ENCODE measurements at regions not wholly inside any gene's neighbourhood (a gene's known extent, or its start where the extent isn't known, plus 50 kb on each side); places are given as distances from the start of the nearest gene placed in this dataset.
"Not testable (repeated sequence)": the region's sequence is repeated elsewhere in the genome, so short reads cannot be mapped to it uniquely, and the experiment has no call there.

DNA sequence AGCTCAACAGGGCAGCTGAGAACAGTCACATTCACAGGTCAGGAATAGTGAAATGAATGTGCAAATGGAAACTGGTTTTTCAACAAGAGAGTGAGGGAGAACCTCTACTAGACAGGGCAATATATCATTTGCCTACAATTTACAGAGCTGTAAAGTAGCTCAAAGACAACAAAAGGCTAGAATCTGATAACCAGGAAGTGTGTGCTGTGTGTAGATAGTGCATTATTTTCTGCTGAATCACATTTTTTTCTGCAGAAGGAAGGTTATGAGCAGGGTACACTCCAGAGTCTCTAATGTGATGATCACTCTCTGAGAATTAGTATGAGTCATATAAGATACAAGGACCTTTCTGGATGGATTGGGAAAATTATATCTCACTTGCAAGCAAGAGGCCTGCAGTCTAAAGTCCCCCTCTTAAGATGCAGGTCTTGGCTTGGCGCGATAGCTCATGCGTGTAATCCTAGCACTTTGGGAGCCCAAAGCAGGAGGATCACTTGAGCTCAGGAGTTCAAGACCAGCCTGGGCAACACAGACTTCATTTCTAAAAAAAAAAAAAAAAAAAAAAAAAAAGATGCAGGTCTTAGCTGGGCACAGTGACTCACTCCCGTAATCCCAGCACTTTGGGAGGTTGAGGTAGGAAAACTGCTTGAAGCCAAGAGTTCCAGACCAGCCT is 59.9 kb upstream of the COBL start:
- DNase-seq = no peak
- Mint-ChIP-seq H3K27me3 (ENCODE audit: unreplicated experiment) (peaks cover 1% of the 10 kb centered on the region), H3K36me3 (ENCODE audit: unreplicated experiment) (no peaks in the 10 kb centered on the region), H3K27ac (ENCODE audit: unreplicated experiment) (no peak overlapping the region), H3K9me3 (ENCODE audit: unreplicated experiment) (peaks cover 2% of the 10 kb centered on the region), H3K4me1 (ENCODE audit: low read depth, unreplicated experiment) (no peaks in the 10 kb centered on the region), H3K4me3 (ENCODE audit: unreplicated experiment) (no peak overlapping the region)
- TF ChIP-seq, protein P1, sequence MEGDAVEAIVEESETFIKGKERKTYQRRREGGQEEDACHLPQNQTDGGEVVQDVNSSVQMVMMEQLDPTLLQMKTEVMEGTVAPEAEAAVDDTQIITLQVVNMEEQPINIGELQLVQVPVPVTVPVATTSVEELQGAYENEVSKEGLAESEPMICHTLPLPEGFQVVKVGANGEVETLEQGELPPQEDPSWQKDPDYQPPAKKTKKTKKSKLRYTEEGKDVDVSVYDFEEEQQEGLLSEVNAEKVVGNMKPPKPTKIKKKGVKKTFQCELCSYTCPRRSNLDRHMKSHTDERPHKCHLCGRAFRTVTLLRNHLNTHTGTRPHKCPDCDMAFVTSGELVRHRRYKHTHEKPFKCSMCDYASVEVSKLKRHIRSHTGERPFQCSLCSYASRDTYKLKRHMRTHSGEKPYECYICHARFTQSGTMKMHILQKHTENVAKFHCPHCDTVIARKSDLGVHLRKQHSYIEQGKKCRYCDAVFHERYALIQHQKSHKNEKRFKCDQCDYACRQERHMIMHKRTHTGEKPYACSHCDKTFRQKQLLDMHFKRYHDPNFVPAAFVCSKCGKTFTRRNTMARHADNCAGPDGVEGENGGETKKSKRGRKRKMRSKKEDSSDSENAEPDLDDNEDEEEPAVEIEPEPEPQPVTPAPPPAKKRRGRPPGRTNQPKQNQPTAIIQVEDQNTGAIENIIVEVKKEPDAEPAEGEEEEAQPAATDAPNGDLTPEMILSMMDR (IDR thresholded peaks at IDR 0.05; ENCODE audit: partially characterized antibody, unreplicated experiment) = no peak

DNA sequence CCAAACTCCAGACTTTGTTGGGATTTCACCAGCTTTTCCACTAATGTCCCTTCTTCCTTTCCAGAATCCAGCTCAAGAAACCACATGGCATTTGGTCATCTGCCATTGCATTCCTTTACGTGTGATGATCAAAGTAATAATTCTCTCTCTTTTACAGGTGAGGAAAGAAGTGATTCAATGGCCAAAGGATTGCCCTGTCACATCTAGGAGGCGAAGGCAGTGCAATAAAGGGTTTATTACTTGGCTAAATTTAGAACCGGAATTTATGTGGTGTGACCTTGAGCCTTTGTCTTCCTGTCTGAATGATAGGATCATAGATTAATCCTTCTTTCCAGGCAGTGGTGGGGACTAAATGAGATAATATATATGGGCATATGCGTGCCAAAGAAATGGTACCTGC is 58.3 kb upstream of the COBL start:
- TF ChIP-seq, protein P1 (IDR thresholded peaks at IDR 0.05; ENCODE audit: partially characterized antibody, unreplicated experiment) = no peak
- Mint-ChIP-seq H3K27ac (ENCODE audit: unreplicated experiment) (no peak overlapping the region), H3K36me3 (ENCODE audit: unreplicated experiment) (no peaks in the 10 kb centered on the region), H3K4me1 (ENCODE audit: low read depth, unreplicated experiment) (no peaks in the 10 kb centered on the region), H3K9me3 (ENCODE audit: unreplicated experiment) (peaks cover 2% of the 10 kb centered on the region), H3K27me3 (ENCODE audit: unreplicated experiment) (peaks cover 1% of the 10 kb centered on the region), H3K4me3 (ENCODE audit: unreplicated experiment) (no peak overlapping the region)
- no peak for DNase-seq

DNA sequence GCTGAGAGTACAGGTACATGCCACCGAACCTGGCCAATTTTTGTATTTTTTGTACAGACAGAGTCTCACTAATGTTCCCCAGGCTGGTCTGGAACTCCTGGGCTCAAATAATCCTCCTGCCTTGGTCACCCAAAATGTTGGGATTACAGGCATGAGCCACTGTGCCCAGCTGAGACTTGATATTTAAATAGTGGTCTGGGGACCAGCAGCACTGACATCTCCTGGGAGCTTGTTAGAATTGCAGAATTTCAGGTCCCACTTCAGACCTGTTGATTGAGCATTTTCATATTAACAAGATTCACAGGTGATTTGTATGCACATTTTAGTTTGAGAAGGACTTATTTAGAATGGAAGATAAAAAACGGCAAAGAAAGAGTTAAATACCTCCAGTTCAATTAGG is 57.0 kb upstream of the COBL start:
- not testable (repeated sequence) for H3K9me3 Mint-ChIP-seq (ENCODE audit: unreplicated experiment); H3K27me3 Mint-ChIP-seq (ENCODE audit: unreplicated experiment); DNase-seq; H3K36me3 Mint-ChIP-seq (ENCODE audit: unreplicated experiment); H3K4me1 Mint-ChIP-seq (ENCODE audit: low read depth, unreplicated experiment); H3K27ac Mint-ChIP-seq (ENCODE audit: unreplicated experiment); H3K4me3 Mint-ChIP-seq (ENCODE audit: unreplicated experiment)

DNA sequence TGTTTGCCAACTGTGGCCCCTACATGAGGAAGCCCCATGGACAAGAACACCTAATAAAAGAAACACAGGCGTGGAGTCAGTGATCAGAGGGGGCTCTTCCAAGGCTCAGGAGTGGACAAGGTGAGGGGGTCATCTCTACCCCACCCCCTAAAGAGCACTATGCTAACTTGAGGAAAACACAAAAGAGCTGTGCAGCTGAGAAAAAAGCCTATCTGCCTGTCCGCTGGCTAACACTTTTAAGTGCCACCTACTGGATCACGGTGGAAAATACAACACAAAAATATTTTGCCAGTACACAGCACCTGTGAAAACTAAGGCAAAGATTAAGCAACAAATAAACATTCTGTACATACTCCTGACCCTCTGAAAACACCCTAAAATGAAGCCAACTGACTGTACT is 53.1 kb upstream of the COBL start:
- H3K4me3 Mint-ChIP-seq (ENCODE audit: unreplicated experiment) = no peak overlapping the region
- no peak for DNase-seq
- TF ChIP-seq, protein P1 (IDR thresholded peaks at IDR 0.05; ENCODE audit: partially characterized antibody, unreplicated experiment) = peak; percentile 49
- H3K4me1 Mint-ChIP-seq (ENCODE audit: low read depth, unreplicated experiment) = peaks cover 10% of the 10 kb centered on the region
- H3K27ac Mint-ChIP-seq (ENCODE audit: unreplicated experiment) = no peak overlapping the region
- no peaks in the 10 kb centered on the region for H3K36me3 Mint-ChIP-seq (ENCODE audit: unreplicated experiment)
- peaks cover 2% of the 10 kb centered on the region for H3K27me3 Mint-ChIP-seq (ENCODE audit: unreplicated experiment)
- peaks cover 5% of the 10 kb centered on the region for H3K9me3 Mint-ChIP-seq (ENCODE audit: unreplicated experiment)

DNA sequence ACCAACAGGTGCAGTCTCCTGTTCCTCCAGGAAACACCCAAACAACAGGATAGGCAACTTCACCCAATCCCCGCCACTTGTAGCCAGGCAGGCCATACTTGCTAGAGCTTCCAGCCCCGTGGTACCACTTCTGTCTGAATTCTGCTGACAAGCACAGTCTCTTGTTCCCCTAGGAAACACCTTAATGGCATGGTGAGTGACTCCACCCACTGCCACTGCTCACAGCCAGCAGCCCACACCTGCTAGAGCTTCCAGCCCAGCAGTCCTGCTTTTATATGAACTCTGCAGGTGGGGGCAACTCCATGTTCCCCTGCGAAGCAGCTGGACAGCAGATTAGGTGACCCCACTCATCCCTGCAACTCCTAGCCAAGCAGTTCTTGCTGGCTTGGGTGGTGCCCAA is 52.6 kb upstream of the COBL start:
- H3K27me3 Mint-ChIP-seq (ENCODE audit: unreplicated experiment); H3K4me3 Mint-ChIP-seq (ENCODE audit: unreplicated experiment); DNase-seq; H3K36me3 Mint-ChIP-seq (ENCODE audit: unreplicated experiment); H3K9me3 Mint-ChIP-seq (ENCODE audit: unreplicated experiment); H3K27ac Mint-ChIP-seq (ENCODE audit: unreplicated experiment): not testable (repeated sequence)
- H3K4me1 Mint-ChIP-seq (ENCODE audit: low read depth, unreplicated experiment) = peaks cover 10% of the 10 kb centered on the region

DNA sequence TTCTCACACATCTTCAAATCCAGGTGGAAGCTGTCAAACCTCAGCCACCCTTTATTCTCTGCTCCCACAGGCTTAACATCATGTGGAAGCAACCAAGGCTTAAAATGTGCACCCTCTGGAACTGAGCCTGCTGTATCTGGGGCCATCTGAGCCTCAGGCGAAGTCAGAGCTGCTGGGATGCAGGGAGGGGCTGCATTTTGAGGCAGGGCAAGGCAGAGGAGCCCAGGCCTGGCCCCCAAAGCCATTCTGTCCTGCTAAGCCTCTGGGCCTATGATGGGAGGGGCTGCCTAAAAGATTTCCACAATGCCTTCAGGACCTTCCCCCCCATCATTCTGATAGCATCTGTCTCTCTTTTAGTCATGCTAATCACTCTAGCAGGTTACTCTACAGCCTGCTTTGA is 51.7 kb upstream of the COBL start:
- H3K27me3 Mint-ChIP-seq (ENCODE audit: unreplicated experiment) = peaks cover 4% of the 10 kb centered on the region
- H3K4me1 Mint-ChIP-seq (ENCODE audit: low read depth, unreplicated experiment) = peaks cover 10% of the 10 kb centered on the region
- DNase-seq = no peak
- H3K27ac Mint-ChIP-seq (ENCODE audit: unreplicated experiment) = no peak overlapping the region
- TF ChIP-seq, protein P1 (IDR thresholded peaks at IDR 0.05; ENCODE audit: partially characterized antibody, unreplicated experiment) = no peak
- no peaks in the 10 kb centered on the region for H3K36me3 Mint-ChIP-seq (ENCODE audit: unreplicated experiment)
- no peak overlapping the region for H3K4me3 Mint-ChIP-seq (ENCODE audit: unreplicated experiment)
- peaks cover 7% of the 10 kb centered on the region for H3K9me3 Mint-ChIP-seq (ENCODE audit: unreplicated experiment)
